Gastrocnemius medialis (tissue), 4 donors: ENCODE measurements at regions not wholly inside any gene's neighbourhood (a gene's known extent, or its start where the extent isn't known, plus 50 kb on each side); places are given as distances from the start of the nearest gene placed in this dataset.

Experiments
- CTCF ChIP-seq, 5 experiments: fragments of 450-650 bp in 3 of 5; fragments of 200-600 bp in 2 of 5; sonication (generic) in 2 of 5; IDR thresholded peaks in 4 of 5; conservative IDR thresholded peaks in 1 of 5; 1 replicate in 4 of 5; 2 replicates in 1 of 5; pipeline ENCODE4 v1.5.1; 2016 to 2019; ENCODE audit warnings: antibody characterized with exemption in 5 of 5, mild to moderate bottlenecking in 3 of 5, moderate library complexity in 3 of 5
- POLR2A ChIP-seq, 2 donors: fragments of 450-650 bp; IDR thresholded peaks; one replicate each; pipeline ENCODE4 v1.6.1; 2017; ENCODE audit warnings: antibody characterized with exemption in 2 of 2, mild to moderate bottlenecking in 2 of 2, moderate library complexity in 2 of 2

GRCh38 chr17:72215490-72215889 lies 94.7 kb downstream of the SOX9 start:
- TF ChIP-seq CTCF (IDR thresholded peaks at IDR 0.05 in 4 of 5, conservative IDR thresholded peaks at IDR 0.05 in 1 of 5) (no peak), POLR2A (IDR thresholded peaks at IDR 0.05) (no peak)
